Loucy (cell line): ENCODE measurements at regions not wholly inside any gene's neighbourhood (a gene's known extent, or its start where the extent isn't known, plus 50 kb on each side); places are given as distances from the start of the nearest gene placed in this dataset.

ENCODE experiments used
- EZH2phosphoT487 ChIP-seq: fragments of 200-600 bp; IDR thresholded peaks from 2 replicates; pipeline ENCODE4 v1.6.1; 2018; ENCODE audit warnings: antibody characterized with exemption, mild to moderate bottlenecking, moderate library complexity, borderline replicate concordance
- TF ChIP-seq, protein P1 (sequence below): fragments of 200-600 bp; sonication (generic); conservative IDR thresholded peaks from 2 replicates; pipeline ENCODE4 v1.5.1; 2014; ENCODE audit warnings: mild to moderate bottlenecking, antibody characterized with exemption, low read length

DNA sequence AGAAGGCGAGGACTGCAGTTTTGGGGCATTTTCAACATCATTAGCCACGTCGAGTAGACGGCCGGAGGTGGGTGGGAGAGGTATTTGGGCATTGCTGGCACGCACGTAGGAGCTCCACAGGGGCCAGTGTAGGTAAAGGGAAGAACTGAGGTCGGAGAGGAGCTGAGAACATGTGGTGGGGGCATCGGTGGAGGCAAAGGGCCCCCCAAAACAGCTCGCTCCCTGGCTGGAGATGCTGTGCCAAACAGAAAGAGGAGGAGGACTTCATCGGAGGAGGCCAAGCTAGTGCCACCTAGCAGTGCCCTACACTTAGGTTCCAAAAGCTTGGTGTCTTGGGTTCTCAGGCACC lies 52.0 kb upstream of the PPP2R5C start:
- TF ChIP-seq, protein P1, sequence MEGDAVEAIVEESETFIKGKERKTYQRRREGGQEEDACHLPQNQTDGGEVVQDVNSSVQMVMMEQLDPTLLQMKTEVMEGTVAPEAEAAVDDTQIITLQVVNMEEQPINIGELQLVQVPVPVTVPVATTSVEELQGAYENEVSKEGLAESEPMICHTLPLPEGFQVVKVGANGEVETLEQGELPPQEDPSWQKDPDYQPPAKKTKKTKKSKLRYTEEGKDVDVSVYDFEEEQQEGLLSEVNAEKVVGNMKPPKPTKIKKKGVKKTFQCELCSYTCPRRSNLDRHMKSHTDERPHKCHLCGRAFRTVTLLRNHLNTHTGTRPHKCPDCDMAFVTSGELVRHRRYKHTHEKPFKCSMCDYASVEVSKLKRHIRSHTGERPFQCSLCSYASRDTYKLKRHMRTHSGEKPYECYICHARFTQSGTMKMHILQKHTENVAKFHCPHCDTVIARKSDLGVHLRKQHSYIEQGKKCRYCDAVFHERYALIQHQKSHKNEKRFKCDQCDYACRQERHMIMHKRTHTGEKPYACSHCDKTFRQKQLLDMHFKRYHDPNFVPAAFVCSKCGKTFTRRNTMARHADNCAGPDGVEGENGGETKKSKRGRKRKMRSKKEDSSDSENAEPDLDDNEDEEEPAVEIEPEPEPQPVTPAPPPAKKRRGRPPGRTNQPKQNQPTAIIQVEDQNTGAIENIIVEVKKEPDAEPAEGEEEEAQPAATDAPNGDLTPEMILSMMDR: no peak
- TF ChIP-seq EZH2phosphoT487: no peak
